ENCODE measurements at regions not wholly inside any gene's neighbourhood (a gene's known extent, or its start where the extent isn't known, plus 50 kb on each side); places are given as distances from the start of the nearest gene placed in this dataset.

DNA sequence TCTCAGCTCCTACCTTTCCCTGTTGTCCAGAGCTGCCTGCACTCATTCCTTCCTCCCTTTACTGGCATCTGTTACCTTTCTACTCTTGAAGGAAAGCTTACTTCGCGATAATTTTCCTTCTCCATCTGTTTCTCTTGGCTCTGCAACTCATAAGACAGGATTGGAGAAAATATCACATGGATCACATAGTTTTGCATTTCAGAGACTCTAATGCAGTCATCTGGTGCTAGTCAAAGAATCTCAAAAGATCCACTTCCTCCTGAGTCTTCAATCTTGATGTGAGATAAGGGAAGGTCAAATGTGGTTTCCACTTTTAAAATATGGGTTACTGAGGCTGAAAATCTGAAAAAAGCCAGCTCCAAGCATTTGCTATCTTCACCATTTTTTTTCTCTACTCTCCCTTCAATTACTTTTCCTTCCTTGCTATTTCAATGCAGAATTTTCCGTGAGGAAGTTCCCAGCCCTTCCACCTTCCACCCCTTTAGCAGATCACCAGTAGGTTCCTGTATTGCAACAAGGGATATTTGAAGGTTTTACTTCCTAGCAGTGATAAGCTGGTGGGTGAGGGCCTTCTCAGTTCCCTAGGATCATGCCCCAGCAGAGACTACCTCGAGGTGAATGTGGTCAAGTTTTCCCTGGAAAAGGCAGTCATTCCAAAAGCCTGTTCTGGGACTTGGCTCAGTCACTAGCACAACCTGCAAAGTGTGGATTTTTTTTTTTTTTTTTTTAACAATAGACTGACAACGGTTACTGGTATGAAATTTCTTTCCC, 62.8 kb upstream of the LRRC1 start:
- TF ChIP-seq, protein P1, sequence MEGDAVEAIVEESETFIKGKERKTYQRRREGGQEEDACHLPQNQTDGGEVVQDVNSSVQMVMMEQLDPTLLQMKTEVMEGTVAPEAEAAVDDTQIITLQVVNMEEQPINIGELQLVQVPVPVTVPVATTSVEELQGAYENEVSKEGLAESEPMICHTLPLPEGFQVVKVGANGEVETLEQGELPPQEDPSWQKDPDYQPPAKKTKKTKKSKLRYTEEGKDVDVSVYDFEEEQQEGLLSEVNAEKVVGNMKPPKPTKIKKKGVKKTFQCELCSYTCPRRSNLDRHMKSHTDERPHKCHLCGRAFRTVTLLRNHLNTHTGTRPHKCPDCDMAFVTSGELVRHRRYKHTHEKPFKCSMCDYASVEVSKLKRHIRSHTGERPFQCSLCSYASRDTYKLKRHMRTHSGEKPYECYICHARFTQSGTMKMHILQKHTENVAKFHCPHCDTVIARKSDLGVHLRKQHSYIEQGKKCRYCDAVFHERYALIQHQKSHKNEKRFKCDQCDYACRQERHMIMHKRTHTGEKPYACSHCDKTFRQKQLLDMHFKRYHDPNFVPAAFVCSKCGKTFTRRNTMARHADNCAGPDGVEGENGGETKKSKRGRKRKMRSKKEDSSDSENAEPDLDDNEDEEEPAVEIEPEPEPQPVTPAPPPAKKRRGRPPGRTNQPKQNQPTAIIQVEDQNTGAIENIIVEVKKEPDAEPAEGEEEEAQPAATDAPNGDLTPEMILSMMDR (IDR thresholded peaks at IDR 0.05; ENCODE audit: control extremely low read depth in 1 of 3, insufficient read depth in 1 of 3, low read depth in 1 of 3, low read length in 3 of 3), result no peak
- no peak for TF ChIP-seq SP4 (IDR thresholded peaks at IDR 0.05; ENCODE audit: low read length)
- no peak for TF ChIP-seq SIX5 (IDR thresholded peaks at IDR 0.05; ENCODE audit: low read depth, low read length)
- no peak for TF ChIP-seq SUZ12 (IDR thresholded peaks at IDR 0.05; ENCODE audit: low read length)
- no peak for TF ChIP-seq KDM1A (IDR thresholded peaks at IDR 0.05; ENCODE audit: borderline replicate concordance, low read length)
- no peak for TF ChIP-seq POLR2AphosphoS5 (IDR thresholded peaks at IDR 0.05; ENCODE audit: low read depth, low read length)
- TF ChIP-seq TAF1 (IDR thresholded peaks at IDR 0.05; ENCODE audit: low read depth, low read length), result no peak
- no peak for TF ChIP-seq POLR2A (IDR thresholded peaks at IDR 0.05; ENCODE audit: control extremely low read depth in 1 of 2, low read depth in 2 of 2, low read length in 2 of 2)
- TF ChIP-seq, protein P2, sequence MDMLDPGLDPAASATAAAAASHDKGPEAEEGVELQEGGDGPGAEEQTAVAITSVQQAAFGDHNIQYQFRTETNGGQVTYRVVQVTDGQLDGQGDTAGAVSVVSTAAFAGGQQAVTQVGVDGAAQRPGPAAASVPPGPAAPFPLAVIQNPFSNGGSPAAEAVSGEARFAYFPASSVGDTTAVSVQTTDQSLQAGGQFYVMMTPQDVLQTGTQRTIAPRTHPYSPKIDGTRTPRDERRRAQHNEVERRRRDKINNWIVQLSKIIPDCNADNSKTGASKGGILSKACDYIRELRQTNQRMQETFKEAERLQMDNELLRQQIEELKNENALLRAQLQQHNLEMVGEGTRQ (IDR thresholded peaks at IDR 0.05; ENCODE audit: low read length), result no peak
- TF ChIP-seq YY1 (IDR thresholded peaks at IDR 0.05; ENCODE audit: low read depth, low read length), result no peak
- no peak for TF ChIP-seq EZH2 (IDR thresholded peaks at IDR 0.05; ENCODE audit: low read depth, low read length, severe bottlenecking)
